ENCODE measurements at regions not wholly inside any gene's neighbourhood (a gene's known extent, or its start where the extent isn't known, plus 50 kb on each side); places are given as distances from the start of the nearest gene placed in this dataset.

- TF ChIP-seq REST (IDR thresholded peaks at IDR 0.05; ENCODE audit: unreplicated experiment) (no peak), POLR2AphosphoS5 (IDR thresholded peaks at IDR 0.05; ENCODE audit: low read depth) (no peak), CTCF (conservative IDR thresholded peaks at IDR 0.05; ENCODE audit: low read depth in 2 of 2) (no peak), EZH2 (IDR thresholded peaks at IDR 0.05; ENCODE audit: low read depth, unreplicated experiment) (no peak)
These were observed 1017.6 kb downstream of the SORCS3 start (continued) for GRCh38 chr10:105658696-105659095.

- Histone ChIP-seq H3K27me3 (ENCODE audit: insufficient read depth) (no peaks in the 10 kb centered on the region), H3K79me2 (replicated peaks; ENCODE audit: insufficient read depth) (no peaks in the 10 kb centered on the region), H4K20me1 (replicated peaks; ENCODE audit: insufficient read depth) (no peaks in the 10 kb centered on the region), H3K4me1 (ENCODE audit: insufficient read depth) (peaks cover 18% of the 10 kb centered on the region), H3K36me3 (ENCODE audit: insufficient read depth) (no peaks in the 10 kb centered on the region), H3K4me2 (no peak overlapping the region), H3K27ac (ENCODE audit: low read depth) (no peak overlapping the region), H3K9me2 (ENCODE audit: insufficient read depth) (no peaks in the 10 kb centered on the region; the same call in none of the 2 replicates), H2AFZ (no peak overlapping the region), H3F3A (replicated peaks; ENCODE audit: low read depth) (no peaks in the 10 kb centered on the region), H3K4me3 (no peak overlapping the region)
- peak; percentile 59 for DNase-seq (ENCODE audit: low spot score)
- ATAC-seq, result peak; percentile 65
- H3K27me3 Mint-ChIP-seq (ENCODE audit: insufficient read depth, low read depth, poor library complexity), result peaks cover 2% of the 10 kb centered on the region
- H3K9me3 Mint-ChIP-seq, result no peaks in the 10 kb centered on the region
- no peak overlapping the region; the same call in 1 of the 2 replicates for H3K27ac Mint-ChIP-seq
- H3K4me3 Mint-ChIP-seq, result no peak overlapping the region
- H3K4me1 Mint-ChIP-seq, result peaks cover 25% of the 10 kb centered on the region
- H3K36me3 Mint-ChIP-seq (ENCODE audit: low read depth), result no peaks in the 10 kb centered on the region
- TF ChIP-seq REST (IDR thresholded peaks at IDR 0.05; ENCODE audit: unreplicated experiment) (no peak), NANOG (IDR thresholded peaks at IDR 0.05; ENCODE audit: borderline replicate concordance) (peak; percentile 5; the same call in 1 of the 2 replicates), CTCF (conservative IDR thresholded peaks at IDR 0.05; ENCODE audit: low read depth in 2 of 2) (no peak), CREB1 (CRISPR knock-in tag; IDR thresholded peaks at IDR 0.05; ENCODE audit: low read depth) (no peak), STAT1 (IDR thresholded peaks at IDR 0.05; ENCODE audit: unreplicated experiment) (no peak), EZH2 (IDR thresholded peaks at IDR 0.05; ENCODE audit: low read depth, unreplicated experiment) (no peak), ZNF114 (CRISPR knock-in tag; IDR thresholded peaks at IDR 0.05) (no peak)
These were observed 1015.8 kb downstream of the SORCS3 start for GRCh38 chr10:105656856-105657255.

Measured in GM23338 (cell line).